Forelimb muscle (tissue), 1 donor: ENCODE measurements at regions not wholly inside any gene's neighbourhood (a gene's known extent, or its start where the extent isn't known, plus 50 kb on each side); places are given as distances from the start of the nearest gene placed in this dataset.

Experiments used
- DNase-seq: peaks from one replicate; pipeline ENCODE4 v3.0.0-alpha.2; 2013; ENCODE audit warnings: low read depth

GRCh38 chr1:198472997-198473396, 67.5 kb downstream of the ATP6V1G3 start:
- no peak for DNase-seq

- no peak for DNase-seq
Observed at GRCh38 chr1:198472119-198472518, 68.4 kb downstream of the ATP6V1G3 start.

- no peak for DNase-seq
Observed at GRCh38 chr1:198467907-198468306, 72.6 kb downstream of the ATP6V1G3 start.

GRCh38 chr1:198467342-198467741, 73.1 kb downstream of the ATP6V1G3 start:
- DNase-seq: no peak

GRCh38 chr1:198465201-198466144, 75.0 kb downstream of the ATP6V1G3 start:
- peak; percentile 20 for DNase-seq

GRCh38 chr1:198463709-198464108, 76.8 kb downstream of the ATP6V1G3 start:
- no peak for DNase-seq

GRCh38 chr1:198462365-198463019, 78.0 kb downstream of the ATP6V1G3 start:
- no peak for DNase-seq

GRCh38 chr1:198455966-198456365, 84.5 kb downstream of the ATP6V1G3 start:
- no peak for DNase-seq

GRCh38 chr1:198449727-198450433, 90.6 kb downstream of the ATP6V1G3 start:
- DNase-seq: no peak

- DNase-seq: no peak
Observed at GRCh38 chr1:198449261-198449660, 91.2 kb downstream of the ATP6V1G3 start.

GRCh38 chr1:198447468-198447867, 93.0 kb downstream of the ATP6V1G3 start:
- DNase-seq: no peak

GRCh38 chr1:198445872-198446271, 94.6 kb downstream of the ATP6V1G3 start:
- no peak for DNase-seq

- no peak for DNase-seq
Observed at GRCh38 chr1:198444792-198445191, 95.7 kb downstream of the ATP6V1G3 start.

- no peak for DNase-seq
Observed at GRCh38 chr1:198443365-198444233, 96.9 kb downstream of the ATP6V1G3 start.

GRCh38 chr1:198440842-198441241, 99.6 kb downstream of the ATP6V1G3 start:
- DNase-seq: no peak

- no peak for DNase-seq
Observed at GRCh38 chr1:198437332-198437731, 103.1 kb downstream of the ATP6V1G3 start.

GRCh38 chr1:198436276-198436675, 104.2 kb downstream of the ATP6V1G3 start:
- peak; percentile 45 for DNase-seq

GRCh38 chr1:198435056-198435455, 105.4 kb downstream of the ATP6V1G3 start:
- DNase-seq: no peak

GRCh38 chr1:198424441-198424840, 116.0 kb downstream of the ATP6V1G3 start:
- no peak for DNase-seq

- no peak for DNase-seq
Observed at GRCh38 chr1:198423673-198424072, 116.8 kb downstream of the ATP6V1G3 start.

GRCh38 chr1:198417039-198417438, 123.4 kb downstream of the ATP6V1G3 start:
- DNase-seq: no peak
